ENCODE measurements at regions not wholly inside any gene's neighbourhood (a gene's known extent, or its start where the extent isn't known, plus 50 kb on each side); places are given as distances from the start of the nearest gene placed in this dataset.

DNA sequence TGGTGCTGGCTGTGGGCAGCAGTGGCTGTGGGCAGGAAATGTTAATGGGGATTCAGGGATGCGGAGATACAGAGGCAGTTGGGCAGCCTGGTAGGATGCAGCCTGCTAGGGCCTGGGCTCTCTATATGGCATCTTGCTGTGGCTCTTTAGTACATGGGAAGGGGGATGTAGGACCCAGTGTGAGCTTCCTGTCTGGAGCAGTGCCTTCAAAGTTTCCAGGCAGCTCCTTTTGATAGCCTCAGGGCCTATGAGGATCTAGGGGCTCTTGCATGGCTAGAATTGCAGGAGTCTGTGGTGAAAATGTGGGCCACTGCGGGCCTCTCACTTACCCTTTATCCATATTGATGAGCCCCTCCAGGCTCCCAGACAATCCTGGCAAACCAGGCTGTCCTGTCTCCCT lies 213.2 kb upstream of the SNX19 start:
- TF ChIP-seq, protein P1, sequence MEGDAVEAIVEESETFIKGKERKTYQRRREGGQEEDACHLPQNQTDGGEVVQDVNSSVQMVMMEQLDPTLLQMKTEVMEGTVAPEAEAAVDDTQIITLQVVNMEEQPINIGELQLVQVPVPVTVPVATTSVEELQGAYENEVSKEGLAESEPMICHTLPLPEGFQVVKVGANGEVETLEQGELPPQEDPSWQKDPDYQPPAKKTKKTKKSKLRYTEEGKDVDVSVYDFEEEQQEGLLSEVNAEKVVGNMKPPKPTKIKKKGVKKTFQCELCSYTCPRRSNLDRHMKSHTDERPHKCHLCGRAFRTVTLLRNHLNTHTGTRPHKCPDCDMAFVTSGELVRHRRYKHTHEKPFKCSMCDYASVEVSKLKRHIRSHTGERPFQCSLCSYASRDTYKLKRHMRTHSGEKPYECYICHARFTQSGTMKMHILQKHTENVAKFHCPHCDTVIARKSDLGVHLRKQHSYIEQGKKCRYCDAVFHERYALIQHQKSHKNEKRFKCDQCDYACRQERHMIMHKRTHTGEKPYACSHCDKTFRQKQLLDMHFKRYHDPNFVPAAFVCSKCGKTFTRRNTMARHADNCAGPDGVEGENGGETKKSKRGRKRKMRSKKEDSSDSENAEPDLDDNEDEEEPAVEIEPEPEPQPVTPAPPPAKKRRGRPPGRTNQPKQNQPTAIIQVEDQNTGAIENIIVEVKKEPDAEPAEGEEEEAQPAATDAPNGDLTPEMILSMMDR (IDR thresholded peaks at IDR 0.05; ENCODE audit: low read depth, low read length, missing control alignments) = no peak
- H3K36me3 ChIP-seq (replicated peaks) = no peaks in the 10 kb centered on the region
- no peaks in the 10 kb centered on the region for H3K27me3 ChIP-seq (replicated peaks)
- no peak overlapping the region for H3K27ac ChIP-seq
- in situ Hi-C loops (cut with HindIII; ENCODE audit: low pct_ligation_motif_present, low sequenced_read_pairs) = no loop called here
- no peak for DNase-seq
- H3K4me3 ChIP-seq (ENCODE audit: low read depth, low read length) = no peak overlapping the region

DNA sequence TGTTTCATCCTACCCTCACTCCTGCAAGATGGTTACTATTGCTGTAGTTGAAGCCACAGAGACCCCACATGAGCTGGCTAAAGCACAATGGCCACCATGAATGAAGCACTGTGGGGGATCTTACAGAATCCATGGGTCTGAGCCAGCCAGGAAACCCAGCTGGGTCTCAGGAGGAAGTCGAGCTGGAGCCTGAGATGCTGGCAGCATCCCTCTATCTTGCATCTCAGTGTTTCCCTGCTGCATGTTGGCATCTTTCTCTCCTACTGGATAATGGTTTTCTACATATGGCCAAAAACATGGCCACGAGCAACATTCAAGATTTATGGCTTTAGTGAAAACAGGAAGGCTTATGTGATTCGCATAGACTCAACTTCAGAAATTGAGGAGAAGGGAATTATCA lies 219.3 kb upstream of the SNX19 start:
- TF ChIP-seq, protein P1 (IDR thresholded peaks at IDR 0.05; ENCODE audit: low read depth, low read length, missing control alignments) = no peak
- H3K4me3 ChIP-seq (ENCODE audit: low read depth, low read length) = no peak overlapping the region
- in situ Hi-C loops (cut with HindIII; ENCODE audit: low pct_ligation_motif_present, low sequenced_read_pairs) = no loop called here
- no peaks in the 10 kb centered on the region for H3K36me3 ChIP-seq (replicated peaks)
- DNase-seq = no peak
- no peaks in the 10 kb centered on the region for H3K27me3 ChIP-seq (replicated peaks)
- H3K27ac ChIP-seq = no peak overlapping the region

DNA sequence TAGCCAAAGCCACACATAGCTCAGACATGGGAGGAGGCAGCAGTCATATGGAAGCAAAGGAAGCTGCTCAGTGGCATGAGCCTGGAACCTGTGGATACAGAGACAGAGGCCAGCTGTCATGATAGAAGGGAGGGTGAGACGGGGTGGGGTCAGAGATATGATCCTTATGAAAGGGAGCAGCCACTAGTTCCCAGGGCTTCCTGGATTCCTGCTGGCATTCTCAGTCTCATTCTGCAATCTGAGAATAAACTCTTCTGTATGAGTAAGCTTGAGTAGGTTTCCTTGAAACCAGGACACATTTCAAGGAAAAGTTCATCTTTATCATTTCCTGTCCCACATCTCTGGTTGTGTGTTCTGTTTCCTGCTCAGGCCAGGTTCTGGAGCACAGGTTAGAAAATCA lies 220.2 kb upstream of the SNX19 start:
- Histone ChIP-seq H3K27ac (peak overlapping the region; percentile 29), H3K27me3 (replicated peaks) (no peaks in the 10 kb centered on the region)
- in situ Hi-C loops (cut with HindIII; ENCODE audit: low pct_ligation_motif_present, low sequenced_read_pairs) = no loop called here

DNA sequence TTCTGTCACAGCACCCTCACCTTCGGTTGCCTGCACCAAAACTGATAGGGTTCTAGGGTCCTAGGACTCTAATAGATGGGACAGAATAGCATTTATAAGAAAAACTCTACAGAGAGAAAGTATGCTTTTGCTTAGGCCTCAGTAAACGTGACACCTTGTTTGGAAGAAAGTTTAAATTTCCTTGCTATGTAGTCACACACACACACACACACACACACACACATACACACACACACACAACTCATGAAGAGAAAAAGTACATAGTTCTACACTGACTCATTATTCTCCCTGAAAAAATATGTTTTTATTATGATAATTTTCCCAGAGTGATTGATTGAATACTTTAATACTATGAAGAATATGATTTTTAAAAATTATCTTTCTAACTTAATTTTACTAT lies 220.8 kb upstream of the SNX19 start:
- Histone ChIP-seq H3K27ac (peak overlapping the region; percentile 29), H3K27me3 (replicated peaks) (no peaks in the 10 kb centered on the region), H3K36me3 (replicated peaks) (no peaks in the 10 kb centered on the region), H3K4me3 (ENCODE audit: low read depth, low read length) (no peak overlapping the region)
- in situ Hi-C loops (cut with HindIII; ENCODE audit: low pct_ligation_motif_present, low sequenced_read_pairs) = no loop called here
- TF ChIP-seq, protein P1 (IDR thresholded peaks at IDR 0.05; ENCODE audit: low read depth, low read length, missing control alignments) = no peak
- peak; percentile 83 for DNase-seq

More for the DNA sequence above, 220.2 kb upstream of the SNX19 start:
- DNase-seq = peak; percentile 65
- Histone ChIP-seq H3K36me3 (replicated peaks) (no peaks in the 10 kb centered on the region), H3K4me3 (ENCODE audit: low read depth, low read length) (no peak overlapping the region)
- TF ChIP-seq, protein P1 (IDR thresholded peaks at IDR 0.05; ENCODE audit: low read depth, low read length, missing control alignments) = no peak

DNA sequence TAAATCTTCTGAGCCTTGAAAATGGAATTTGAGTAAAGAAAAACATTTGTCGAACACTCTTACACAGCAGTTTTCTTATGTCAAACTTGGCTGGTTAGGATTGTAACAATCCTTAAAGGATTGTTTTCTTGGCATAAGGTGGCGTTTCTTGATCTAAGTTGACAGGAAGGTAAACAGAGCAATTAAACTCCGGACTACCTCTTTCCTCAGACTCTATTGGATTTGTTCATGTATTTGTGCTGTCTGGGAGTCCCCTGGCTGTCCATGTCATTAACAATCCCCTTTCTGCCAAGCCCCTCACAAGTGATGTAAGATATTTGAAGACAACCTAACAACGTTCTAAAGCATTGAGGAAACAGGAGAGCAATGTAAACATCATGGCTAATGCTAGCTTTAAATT lies 222.5 kb upstream of the SNX19 start:
- in situ Hi-C loops (cut with HindIII; ENCODE audit: low pct_ligation_motif_present, low sequenced_read_pairs) = no loop called here
- Histone ChIP-seq H3K27ac (no peak overlapping the region), H3K27me3 (replicated peaks) (no peaks in the 10 kb centered on the region), H3K36me3 (replicated peaks) (no peaks in the 10 kb centered on the region), H3K4me3 (ENCODE audit: low read depth, low read length) (no peak overlapping the region)
- TF ChIP-seq, protein P1 (IDR thresholded peaks at IDR 0.05; ENCODE audit: low read depth, low read length, missing control alignments) = no peak
- no peak for DNase-seq

DNA sequence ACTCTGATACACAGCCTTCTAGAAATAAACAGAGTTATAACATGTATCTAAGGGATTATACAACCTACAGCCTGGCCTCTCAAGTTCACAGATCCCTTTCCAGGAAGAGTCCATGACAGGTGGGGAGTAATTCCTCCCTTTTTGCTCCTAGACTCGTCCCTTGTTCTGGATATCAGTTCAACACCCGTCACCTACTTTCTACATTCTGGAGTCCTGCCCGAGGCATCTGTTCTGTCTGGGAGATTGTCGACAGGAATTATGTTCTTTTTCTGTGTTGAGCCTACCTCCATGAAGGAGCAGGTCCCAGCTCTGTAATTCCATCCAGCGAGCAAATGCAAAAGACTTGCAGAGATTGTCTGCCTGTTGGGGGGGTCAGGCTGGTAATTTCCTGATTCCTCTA lies 224.6 kb upstream of the NTM start:
- TF ChIP-seq, protein P1 (IDR thresholded peaks at IDR 0.05; ENCODE audit: low read depth, low read length, missing control alignments) = no peak
- in situ Hi-C loops (cut with HindIII; ENCODE audit: low pct_ligation_motif_present, low sequenced_read_pairs) = no loop called here
- no peaks in the 10 kb centered on the region for H3K27me3 ChIP-seq (replicated peaks)

More for the DNA sequence above, 224.6 kb upstream of the NTM start:
- H3K27ac ChIP-seq = no peak overlapping the region
- DNase-seq = no peak
- no peaks in the 10 kb centered on the region for H3K36me3 ChIP-seq (replicated peaks)
- H3K4me3 ChIP-seq (ENCODE audit: low read depth, low read length) = no peak overlapping the region
